ENCODE measurements at regions not wholly inside any gene's neighbourhood (a gene's known extent, or its start where the extent isn't known, plus 50 kb on each side); places are given as distances from the start of the nearest gene placed in this dataset.

- no peak for TF ChIP-seq CTCF (IDR thresholded peaks at IDR 0.05)
- no peak for TF ChIP-seq POLR2A (IDR thresholded peaks at IDR 0.05)
These were observed 202.2 kb upstream of the NAV2 start for GRCh38 chr11:19510468-19510867.

All from adrenal gland (tissue), 5 donors.